ENCODE measurements at regions not wholly inside any gene's neighbourhood (a gene's known extent, or its start where the extent isn't known, plus 50 kb on each side); places are given as distances from the start of the nearest gene placed in this dataset.

GRCh38 chr10:42987121-42987541 lies 89.7 kb upstream of the RET start:
- Histone ChIP-seq H3K4me1 (ENCODE audit: control insufficient read depth in 2 of 2, insufficient read depth in 2 of 2, low read length in 2 of 2) (no peaks in the 10 kb centered on the region), H3K9ac (ENCODE audit: low read depth in 1 of 2, low read length in 2 of 2) (no peak overlapping the region), H3K4me3 (ENCODE audit: low read length in 2 of 2) (no peak overlapping the region), H3K27ac (ENCODE audit: low read depth in 2 of 2, low read length in 2 of 2) (no peak overlapping the region), H3K36me3 (ENCODE audit: control insufficient read depth in 2 of 2, insufficient read depth in 2 of 2, low read length in 2 of 2) (no peaks in the 10 kb centered on the region), H3K27me3 (ENCODE audit: control insufficient read depth in 2 of 2, insufficient read depth in 2 of 2, low read length in 2 of 2) (no peaks in the 10 kb centered on the region), H3K9me3 (ENCODE audit: control insufficient read depth in 2 of 2, low read length in 2 of 2) (no peaks in the 10 kb centered on the region)

GRCh38 chr10:42987575-42987974 lies 89.3 kb upstream of the RET start:
- H3K4me1 ChIP-seq (ENCODE audit: control insufficient read depth in 2 of 2, insufficient read depth in 2 of 2, low read length in 2 of 2): no peaks in the 10 kb centered on the region

DNA sequence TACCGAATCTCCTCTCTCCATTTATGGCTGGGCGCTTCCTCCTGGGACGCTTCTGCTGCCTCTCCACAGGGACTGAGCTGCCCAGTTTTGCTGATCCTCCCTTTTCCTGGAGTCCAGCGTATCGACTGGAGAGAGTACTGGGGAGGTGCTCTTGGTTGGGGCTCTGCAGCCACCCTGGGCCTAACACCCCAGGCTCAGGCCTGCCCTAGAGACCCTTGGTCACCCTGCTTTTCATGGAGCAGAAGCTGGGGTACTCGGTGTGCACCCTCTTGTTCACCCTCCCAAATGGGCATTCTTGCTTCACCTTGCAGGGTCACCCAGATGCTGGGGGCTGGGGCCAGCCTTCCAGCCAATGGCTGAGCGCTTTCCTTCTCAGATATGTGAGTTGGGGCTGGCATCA lies 88.8 kb upstream of the RET start:
- no peaks in the 10 kb centered on the region for H3K27me3 ChIP-seq (ENCODE audit: control insufficient read depth in 2 of 2, insufficient read depth in 2 of 2, low read length in 2 of 2)
- no peak overlapping the region for H3K27ac ChIP-seq (ENCODE audit: low read depth in 2 of 2, low read length in 2 of 2)
- no peaks in the 10 kb centered on the region for H3K4me1 ChIP-seq (ENCODE audit: control insufficient read depth in 2 of 2, insufficient read depth in 2 of 2, low read length in 2 of 2)

More at GRCh38 chr10:42987575-42987974, 89.3 kb upstream of the RET start:
- Histone ChIP-seq H3K27ac (ENCODE audit: low read depth in 2 of 2, low read length in 2 of 2) (no peak overlapping the region), H3K4me3 (ENCODE audit: low read length in 2 of 2) (no peak overlapping the region), H3K36me3 (ENCODE audit: control insufficient read depth in 2 of 2, insufficient read depth in 2 of 2, low read length in 2 of 2) (no peaks in the 10 kb centered on the region), H3K9me3 (ENCODE audit: control insufficient read depth in 2 of 2, low read length in 2 of 2) (no peaks in the 10 kb centered on the region), H3K9ac (ENCODE audit: low read depth in 1 of 2, low read length in 2 of 2) (no peak overlapping the region), H3K27me3 (ENCODE audit: control insufficient read depth in 2 of 2, insufficient read depth in 2 of 2, low read length in 2 of 2) (no peaks in the 10 kb centered on the region)

DNA sequence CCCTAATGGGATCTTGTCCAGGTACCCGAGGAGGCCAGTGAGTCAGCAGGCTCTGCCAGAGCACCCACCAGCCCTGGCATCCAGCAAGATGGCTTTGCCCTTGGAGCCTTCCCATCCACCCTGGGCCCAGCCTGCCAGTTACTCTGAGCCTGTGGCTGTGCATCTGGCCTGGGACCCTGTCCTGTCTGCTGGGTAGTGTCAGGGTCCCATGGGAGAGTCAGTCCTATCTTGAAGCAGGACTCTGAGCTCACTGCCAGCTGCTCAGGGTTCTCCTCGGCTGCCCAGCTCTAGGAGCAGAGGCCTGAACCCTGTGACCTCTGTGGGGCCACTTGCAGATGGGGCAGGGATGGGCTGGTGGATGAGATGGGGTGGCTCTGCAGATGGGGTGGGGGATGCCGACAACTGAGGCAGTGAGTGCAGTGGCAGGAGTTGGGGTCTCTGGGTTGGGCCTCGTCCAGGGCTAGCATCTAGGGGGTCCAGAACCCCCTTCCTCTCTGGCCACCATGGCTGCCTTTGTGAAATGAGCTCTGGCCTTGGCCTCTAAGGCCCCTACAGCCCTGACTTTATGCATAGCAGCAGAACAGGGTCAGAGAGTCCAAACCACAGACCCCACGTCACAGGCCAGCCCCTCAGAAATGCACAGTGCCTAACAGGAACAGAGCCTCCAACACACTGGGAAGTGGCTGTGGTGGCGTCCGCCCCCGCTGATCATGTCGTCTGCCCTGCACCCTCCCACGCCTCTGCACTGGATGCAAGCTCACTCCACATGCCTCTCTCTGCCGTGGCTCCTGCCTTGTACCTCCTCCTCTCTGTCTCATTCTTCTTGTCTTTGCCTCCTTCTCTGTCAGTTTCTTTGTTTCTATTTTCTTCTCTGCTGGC lies 88.1 kb upstream of the RET start:
- Histone ChIP-seq H3K36me3 (ENCODE audit: control insufficient read depth in 2 of 2, insufficient read depth in 2 of 2, low read length in 2 of 2) (no peaks in the 10 kb centered on the region), H3K4me3 (ENCODE audit: low read length in 2 of 2) (no peak overlapping the region), H3K27me3 (ENCODE audit: control insufficient read depth in 2 of 2, insufficient read depth in 2 of 2, low read length in 2 of 2) (no peaks in the 10 kb centered on the region), H3K27ac (ENCODE audit: low read depth in 2 of 2, low read length in 2 of 2) (no peak overlapping the region), H3K9me3 (ENCODE audit: control insufficient read depth in 2 of 2, low read length in 2 of 2) (no peaks in the 10 kb centered on the region), H3K4me1 (ENCODE audit: control insufficient read depth in 2 of 2, insufficient read depth in 2 of 2, low read length in 2 of 2) (no peaks in the 10 kb centered on the region), H3K9ac (ENCODE audit: low read depth in 1 of 2, low read length in 2 of 2) (no peak overlapping the region)

More for the DNA sequence above, 88.8 kb upstream of the RET start:
- no peaks in the 10 kb centered on the region for H3K9me3 ChIP-seq (ENCODE audit: control insufficient read depth in 2 of 2, low read length in 2 of 2)
- H3K9ac ChIP-seq (ENCODE audit: low read depth in 1 of 2, low read length in 2 of 2): no peak overlapping the region
- H3K36me3 ChIP-seq (ENCODE audit: control insufficient read depth in 2 of 2, insufficient read depth in 2 of 2, low read length in 2 of 2): no peaks in the 10 kb centered on the region
- H3K4me3 ChIP-seq (ENCODE audit: low read length in 2 of 2): no peak overlapping the region

- Histone ChIP-seq H3K27me3 (ENCODE audit: control insufficient read depth in 2 of 2, insufficient read depth in 2 of 2, low read length in 2 of 2) (no peaks in the 10 kb centered on the region), H3K27ac (ENCODE audit: low read depth in 2 of 2, low read length in 2 of 2) (no peak overlapping the region), H3K9me3 (ENCODE audit: control insufficient read depth in 2 of 2, low read length in 2 of 2) (no peaks in the 10 kb centered on the region), H3K4me1 (ENCODE audit: control insufficient read depth in 2 of 2, insufficient read depth in 2 of 2, low read length in 2 of 2) (no peaks in the 10 kb centered on the region), H3K36me3 (ENCODE audit: control insufficient read depth in 2 of 2, insufficient read depth in 2 of 2, low read length in 2 of 2) (no peaks in the 10 kb centered on the region), H3K4me3 (ENCODE audit: low read length in 2 of 2) (no peak overlapping the region), H3K9ac (ENCODE audit: low read depth in 1 of 2, low read length in 2 of 2) (no peak overlapping the region)
Measured at GRCh38 chr10:42989481-42989921, 87.4 kb upstream of the RET start.

- H3K4me3 ChIP-seq (ENCODE audit: low read length in 2 of 2): no peak overlapping the region
- no peaks in the 10 kb centered on the region for H3K36me3 ChIP-seq (ENCODE audit: control insufficient read depth in 2 of 2, insufficient read depth in 2 of 2, low read length in 2 of 2)
- H3K27me3 ChIP-seq (ENCODE audit: control insufficient read depth in 2 of 2, insufficient read depth in 2 of 2, low read length in 2 of 2): no peaks in the 10 kb centered on the region
- H3K4me1 ChIP-seq (ENCODE audit: control insufficient read depth in 2 of 2, insufficient read depth in 2 of 2, low read length in 2 of 2): no peaks in the 10 kb centered on the region
- H3K9ac ChIP-seq (ENCODE audit: low read depth in 1 of 2, low read length in 2 of 2): no peak overlapping the region
- no peaks in the 10 kb centered on the region for H3K9me3 ChIP-seq (ENCODE audit: control insufficient read depth in 2 of 2, low read length in 2 of 2)
- H3K27ac ChIP-seq (ENCODE audit: low read depth in 2 of 2, low read length in 2 of 2): no peak overlapping the region
Measured at GRCh38 chr10:42990016-42990720, 86.7 kb upstream of the RET start.

- Histone ChIP-seq H3K36me3 (ENCODE audit: control insufficient read depth in 2 of 2, insufficient read depth in 2 of 2, low read length in 2 of 2) (no peaks in the 10 kb centered on the region), H3K27me3 (ENCODE audit: control insufficient read depth in 2 of 2, insufficient read depth in 2 of 2, low read length in 2 of 2) (no peaks in the 10 kb centered on the region)
Measured at GRCh38 chr10:42990721-42991441, 86.0 kb upstream of the RET start.

GRCh38 chr10:42991442-42992098 lies 85.3 kb upstream of the RET start:
- Histone ChIP-seq H3K4me3 (ENCODE audit: low read length in 2 of 2) (no peak overlapping the region), H3K36me3 (ENCODE audit: control insufficient read depth in 2 of 2, insufficient read depth in 2 of 2, low read length in 2 of 2) (no peaks in the 10 kb centered on the region)

More at GRCh38 chr10:42990721-42991441, 86.0 kb upstream of the RET start:
- H3K4me1 ChIP-seq (ENCODE audit: control insufficient read depth in 2 of 2, insufficient read depth in 2 of 2, low read length in 2 of 2): no peaks in the 10 kb centered on the region
- H3K9me3 ChIP-seq (ENCODE audit: control insufficient read depth in 2 of 2, low read length in 2 of 2): no peaks in the 10 kb centered on the region
- H3K9ac ChIP-seq (ENCODE audit: low read depth in 1 of 2, low read length in 2 of 2): no peak overlapping the region
- no peak overlapping the region for H3K4me3 ChIP-seq (ENCODE audit: low read length in 2 of 2)
- H3K27ac ChIP-seq (ENCODE audit: low read depth in 2 of 2, low read length in 2 of 2): no peak overlapping the region

GRCh38 chr10:42992156-42992956 lies 84.5 kb upstream of the RET start:
- no peak overlapping the region for H3K4me3 ChIP-seq (ENCODE audit: low read length in 2 of 2)
- no peak overlapping the region for H3K27ac ChIP-seq (ENCODE audit: low read depth in 2 of 2, low read length in 2 of 2)
- no peaks in the 10 kb centered on the region for H3K9me3 ChIP-seq (ENCODE audit: control insufficient read depth in 2 of 2, low read length in 2 of 2)
- no peaks in the 10 kb centered on the region for H3K36me3 ChIP-seq (ENCODE audit: control insufficient read depth in 2 of 2, insufficient read depth in 2 of 2, low read length in 2 of 2)
- no peaks in the 10 kb centered on the region for H3K27me3 ChIP-seq (ENCODE audit: control insufficient read depth in 2 of 2, insufficient read depth in 2 of 2, low read length in 2 of 2)
- H3K4me1 ChIP-seq (ENCODE audit: control insufficient read depth in 2 of 2, insufficient read depth in 2 of 2, low read length in 2 of 2): no peaks in the 10 kb centered on the region
- H3K9ac ChIP-seq (ENCODE audit: low read depth in 1 of 2, low read length in 2 of 2): no peak overlapping the region

More at GRCh38 chr10:42991442-42992098, 85.3 kb upstream of the RET start:
- Histone ChIP-seq H3K27me3 (ENCODE audit: control insufficient read depth in 2 of 2, insufficient read depth in 2 of 2, low read length in 2 of 2) (no peaks in the 10 kb centered on the region), H3K9me3 (ENCODE audit: control insufficient read depth in 2 of 2, low read length in 2 of 2) (no peaks in the 10 kb centered on the region), H3K9ac (ENCODE audit: low read depth in 1 of 2, low read length in 2 of 2) (no peak overlapping the region), H3K27ac (ENCODE audit: low read depth in 2 of 2, low read length in 2 of 2) (no peak overlapping the region), H3K4me1 (ENCODE audit: control insufficient read depth in 2 of 2, insufficient read depth in 2 of 2, low read length in 2 of 2) (no peaks in the 10 kb centered on the region)
